ENCODE measurements at regions not wholly inside any gene's neighbourhood (a gene's known extent, or its start where the extent isn't known, plus 50 kb on each side); places are given as distances from the start of the nearest gene placed in this dataset.

GRCh38 chr13:53520132-53520531 is 491.5 kb downstream of the OLFM4 start:
- DNase-seq, result no peak

- no peak for DNase-seq
These were observed 493.4 kb downstream of the OLFM4 start for GRCh38 chr13:53522034-53522433.

DNA sequence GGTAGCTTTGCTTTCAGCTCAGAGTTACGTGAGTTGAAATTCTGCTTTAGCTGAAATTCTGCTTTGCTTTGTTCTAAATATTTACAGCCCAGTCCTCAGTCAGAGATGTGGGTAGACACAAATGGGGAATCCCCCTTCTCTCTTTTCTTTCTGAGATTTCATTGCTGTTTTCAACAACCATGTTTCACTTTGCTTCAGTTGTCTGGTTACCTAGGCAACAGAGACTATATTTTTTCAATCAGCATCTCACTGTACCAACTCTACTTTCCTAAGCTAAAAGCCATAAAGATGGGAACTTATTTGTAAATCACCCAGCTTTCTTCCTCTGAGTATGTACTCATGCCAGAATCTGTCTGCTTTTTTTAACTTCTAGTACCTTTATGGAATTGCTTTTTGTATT is 509.0 kb downstream of the OLFM4 start:
- no peak for DNase-seq

DNA sequence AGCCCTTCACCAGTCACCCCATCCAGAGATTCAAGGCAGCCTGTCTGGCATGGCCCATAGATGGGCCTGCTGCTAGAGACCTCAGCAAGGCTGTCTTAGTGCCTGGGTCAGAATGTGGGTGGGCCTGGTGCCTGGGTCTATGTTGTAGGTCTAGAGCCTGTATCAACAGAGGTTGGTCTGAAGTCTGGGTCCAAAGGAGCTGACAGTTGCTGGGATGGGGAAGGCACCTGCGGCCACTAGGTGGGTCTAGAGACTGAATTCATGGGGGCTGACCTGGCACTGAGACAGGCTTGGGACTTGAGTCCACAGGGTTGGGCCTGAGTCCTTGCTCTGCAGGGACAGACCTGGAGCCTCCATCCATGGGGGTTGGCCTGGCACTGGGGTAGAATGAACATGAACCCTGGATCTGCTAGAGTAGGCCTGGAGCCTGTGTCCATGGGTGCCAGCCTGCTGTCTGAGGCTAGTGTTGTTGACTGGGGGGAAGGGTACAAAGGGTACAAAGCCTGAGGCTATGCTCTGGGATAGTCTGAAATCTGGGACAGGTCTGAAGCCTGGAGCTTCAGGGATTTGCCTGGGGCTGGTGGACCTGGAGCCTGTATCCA is 516.8 kb downstream of the OLFM4 start:
- no peak for DNase-seq

- DNase-seq, result no peak
These were observed 531.9 kb downstream of the OLFM4 start for GRCh38 chr13:53560556-53560955.

DNA sequence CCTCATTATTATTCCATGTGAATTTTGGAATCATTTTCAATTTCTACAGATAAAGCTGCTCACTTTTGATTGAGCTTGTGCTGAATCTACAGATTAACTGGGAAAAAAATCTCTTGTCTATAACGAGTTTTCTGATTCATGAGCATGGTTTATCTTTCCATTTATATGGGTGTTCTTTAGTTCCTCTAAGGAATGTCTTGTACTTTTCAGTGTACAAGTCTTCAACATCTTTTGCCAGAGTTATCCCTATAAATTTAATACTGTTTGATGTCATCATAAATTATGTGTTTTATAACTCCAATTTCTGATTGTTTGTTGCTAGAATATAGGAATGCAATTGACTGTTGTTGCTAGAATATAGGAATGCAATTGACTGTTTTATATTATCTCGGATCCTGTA is 533.8 kb downstream of the OLFM4 start:
- DNase-seq, result no peak

GRCh38 chr13:53568491-53568890 is 539.9 kb downstream of the OLFM4 start:
- DNase-seq, result no peak

DNA sequence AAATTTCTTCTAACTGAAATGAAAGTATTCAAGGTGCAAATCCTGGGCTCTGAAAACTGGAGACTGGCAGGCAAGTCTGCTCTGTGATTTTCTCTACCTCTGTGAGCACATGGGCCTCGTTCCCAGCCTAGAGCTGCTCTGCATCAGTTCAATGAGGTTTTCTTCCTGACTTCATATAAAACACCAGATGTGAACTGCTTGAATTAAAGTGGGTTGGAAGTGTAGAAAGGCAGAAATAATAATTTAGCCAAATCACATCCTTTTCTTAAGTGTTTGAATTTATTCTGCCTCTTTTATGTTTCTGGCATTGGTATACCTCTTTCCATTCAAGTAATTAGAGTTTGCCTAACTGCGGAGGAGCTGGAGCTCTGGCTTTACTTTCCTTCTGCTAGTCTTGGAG is 540.8 kb downstream of the OLFM4 start:
- no peak for DNase-seq

GRCh38 chr13:53601113-53601512 is 572.5 kb downstream of the OLFM4 start:
- DNase-seq, result no peak

DNA sequence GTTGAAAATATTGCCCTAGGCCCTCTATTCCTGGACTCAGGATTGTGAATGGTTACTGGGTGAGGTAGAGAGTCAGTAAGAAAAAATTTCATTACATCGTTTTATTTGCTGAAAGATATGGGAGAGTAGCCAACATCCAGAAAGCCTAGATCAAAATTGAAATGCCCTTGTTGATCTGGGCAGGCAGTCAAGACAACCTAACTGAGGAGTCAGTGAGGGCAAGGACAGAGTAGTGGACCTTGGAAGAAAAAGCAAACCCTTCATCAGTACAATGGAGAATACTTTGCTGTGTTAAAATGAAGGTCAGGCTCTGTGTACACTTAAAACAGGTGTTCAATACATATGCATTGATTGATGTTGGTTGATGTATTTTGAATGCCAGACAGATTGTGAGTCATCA is 576.7 kb downstream of the OLFM4 start:
- no peak for DNase-seq

GRCh38 chr13:53612200-53612599 is 583.6 kb downstream of the OLFM4 start:
- DNase-seq, result no peak

DNA sequence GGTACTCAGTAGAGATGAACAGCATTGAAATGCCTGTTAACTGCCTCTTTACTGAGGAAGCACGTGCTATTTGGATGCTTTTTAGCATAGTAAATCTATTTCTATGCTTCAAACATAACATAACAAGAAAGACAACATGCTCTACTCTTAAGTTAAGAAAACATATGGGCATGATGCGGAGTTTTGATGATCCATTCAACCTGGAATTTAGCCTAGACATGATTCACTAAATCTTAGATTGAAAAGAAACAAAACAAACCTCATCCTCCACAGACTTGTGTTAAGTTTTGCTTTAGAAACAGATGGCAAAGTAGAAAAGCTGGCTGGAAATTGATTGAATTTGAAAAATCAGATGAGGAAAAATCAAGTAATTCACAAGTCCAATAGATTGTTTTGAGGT is 593.8 kb downstream of the OLFM4 start:
- no peak for DNase-seq

DNA sequence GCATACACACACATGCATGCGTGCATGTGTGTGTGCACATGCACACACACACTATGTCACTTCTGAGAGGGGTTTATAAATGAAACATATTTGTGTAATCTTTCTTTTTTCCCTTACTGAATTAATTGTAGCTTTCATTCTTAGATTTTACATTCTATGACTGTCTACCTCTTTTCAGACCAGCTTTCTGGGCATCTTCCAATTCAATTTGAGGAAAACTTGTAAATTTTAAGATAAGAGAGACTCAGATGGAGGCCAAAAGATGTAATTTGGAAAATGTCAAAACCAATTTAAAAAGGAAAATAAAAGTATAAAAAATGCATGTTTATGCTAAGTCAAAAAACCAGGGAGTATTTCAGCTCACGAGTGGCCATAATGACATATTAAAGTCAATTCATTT is 594.5 kb downstream of the OLFM4 start:
- no peak for DNase-seq

- DNase-seq, result no peak
These were observed 602.9 kb downstream of the OLFM4 start for GRCh38 chr13:53631511-53631910.

DNA sequence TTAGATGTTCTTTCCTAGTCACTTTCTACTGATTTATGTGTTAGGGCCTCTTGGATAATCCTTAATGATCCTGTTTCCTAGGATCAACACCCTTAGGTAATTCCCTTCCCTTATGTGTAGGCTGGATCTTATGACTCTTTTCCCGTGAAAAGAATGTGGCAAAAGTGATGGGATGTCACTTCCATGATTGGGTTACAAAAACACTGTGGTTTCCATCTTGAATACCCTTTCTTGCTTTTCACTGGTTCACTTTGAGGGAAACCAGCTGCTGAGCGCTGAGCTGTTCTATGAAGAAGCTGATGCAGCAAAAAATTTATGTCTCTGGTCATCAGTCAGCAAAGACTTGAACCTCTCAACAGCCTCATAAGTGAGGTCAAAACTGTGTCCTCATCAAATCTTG is 609.4 kb downstream of the OLFM4 start:
- DNase-seq, result no peak

DNA sequence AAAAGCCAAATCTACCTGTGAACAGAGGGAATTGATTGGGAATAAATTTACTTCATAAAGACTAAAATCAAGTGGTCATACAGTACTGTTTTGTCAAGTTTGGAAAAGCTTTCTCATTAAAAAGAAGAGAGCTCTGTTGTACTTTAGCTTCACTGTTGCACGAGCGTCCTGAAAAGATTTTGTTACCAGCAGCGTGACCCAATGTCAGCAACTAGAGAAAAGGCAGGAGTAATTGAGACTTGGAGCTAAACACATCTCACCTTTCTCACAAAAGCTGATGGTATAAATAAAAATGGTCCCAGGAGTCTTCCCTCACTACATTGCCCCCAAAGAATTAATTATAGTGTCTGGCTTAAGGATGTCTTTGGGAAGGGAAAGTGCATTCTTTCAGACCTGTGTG is 613.7 kb downstream of the OLFM4 start:
- no peak for DNase-seq

DNA sequence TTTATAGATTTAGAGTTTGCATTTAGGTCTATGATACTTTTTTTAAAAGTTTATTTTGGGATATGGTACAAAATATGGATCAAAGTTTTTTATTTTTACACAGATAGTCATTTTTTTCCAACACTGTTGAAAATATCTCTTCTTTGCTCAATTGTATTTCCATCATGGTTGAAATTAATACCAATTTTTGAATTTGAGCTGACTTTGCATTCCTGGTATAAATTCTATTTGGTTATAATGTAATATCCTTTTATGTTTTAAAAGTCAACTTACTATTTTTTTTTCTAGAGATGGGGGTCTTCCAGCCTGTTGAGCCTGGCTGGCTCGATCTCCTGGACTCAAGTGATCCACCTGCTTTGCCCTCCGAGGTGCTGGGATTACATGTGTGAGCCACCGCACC is 620.1 kb downstream of the OLFM4 start:
- DNase-seq, result no peak

DNA sequence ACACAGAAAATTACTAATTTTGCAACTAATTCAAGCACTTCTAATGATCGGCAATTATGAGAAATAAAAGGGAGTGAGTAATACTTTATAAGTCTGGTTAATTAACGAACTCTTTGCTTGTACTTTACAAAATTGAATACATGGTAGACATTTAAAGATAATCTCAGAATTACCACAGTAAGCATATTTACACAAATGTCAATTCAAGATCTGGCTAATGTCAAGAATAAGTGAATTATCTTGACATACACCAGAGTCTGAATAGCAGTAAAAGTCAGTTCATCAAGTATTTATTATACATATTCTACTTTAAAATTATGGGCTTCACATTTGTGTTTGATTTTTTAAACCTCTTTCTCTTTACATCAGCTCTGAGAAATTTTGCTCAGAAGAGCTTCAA is 643.4 kb downstream of the OLFM4 start:
- no peak for DNase-seq

- no peak for DNase-seq
These were observed 654.5 kb downstream of the OLFM4 start for GRCh38 chr13:53683146-53683545.

- no peak for DNase-seq
These were observed 655.0 kb downstream of the OLFM4 start for GRCh38 chr13:53683608-53684007.

DNA sequence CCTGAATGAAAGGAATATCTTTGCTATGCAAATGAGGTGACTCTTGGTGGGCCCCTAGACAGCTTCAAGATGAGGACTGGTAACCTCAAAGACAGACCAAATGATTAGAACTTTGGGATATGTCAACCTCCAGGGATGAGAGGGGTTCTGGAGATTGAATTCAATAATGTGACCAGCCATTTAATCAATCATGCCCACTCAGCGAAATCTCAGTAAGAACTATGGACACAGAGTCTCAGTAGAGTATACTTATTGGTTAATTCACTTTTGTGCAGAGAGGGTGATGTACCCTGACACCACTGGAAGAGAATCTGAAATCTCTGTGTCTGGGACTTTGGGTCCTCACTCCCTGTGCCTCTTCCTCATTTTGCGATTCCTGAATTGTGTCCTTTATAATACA is 662.8 kb downstream of the OLFM4 start:
- no peak for DNase-seq

- no peak for DNase-seq
These were observed 666.4 kb downstream of the OLFM4 start for GRCh38 chr13:53694814-53695532.

DNA sequence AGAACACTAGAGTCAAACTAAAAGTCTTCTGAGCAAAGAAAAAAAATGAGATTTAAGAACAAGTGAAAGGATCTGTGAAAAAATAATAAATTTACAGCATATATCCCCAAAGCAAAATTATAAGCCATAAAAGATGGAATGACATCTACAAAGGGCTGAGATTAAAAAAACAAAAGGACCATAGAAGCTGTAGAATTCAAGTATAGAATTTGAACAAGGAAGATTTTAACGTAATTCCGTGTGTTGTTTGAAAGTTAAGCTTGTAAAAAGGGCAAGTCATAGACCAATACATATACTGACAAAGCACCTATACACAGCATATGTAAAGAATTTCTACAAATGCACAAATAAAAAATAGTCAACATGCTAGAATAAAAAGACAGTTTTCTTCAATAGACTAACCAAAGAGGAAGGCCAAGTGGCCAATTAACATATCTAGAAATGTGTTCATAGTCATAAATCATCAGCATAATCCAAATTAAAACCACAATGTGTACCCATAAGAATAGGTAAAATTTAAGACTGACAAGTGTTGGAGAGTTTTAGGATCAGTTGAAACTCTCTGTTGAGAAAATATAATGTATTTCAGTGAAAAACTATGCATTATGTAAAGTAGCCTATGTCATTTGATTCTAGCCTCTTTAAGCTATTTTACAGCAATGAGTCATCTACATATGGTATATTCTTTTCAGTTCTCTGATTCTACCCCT is 674.9 kb downstream of the OLFM4 start:
- no peak for DNase-seq

GRCh38 chr13:53719281-53719680 is 690.7 kb downstream of the OLFM4 start:
- no peak for DNase-seq

DNA sequence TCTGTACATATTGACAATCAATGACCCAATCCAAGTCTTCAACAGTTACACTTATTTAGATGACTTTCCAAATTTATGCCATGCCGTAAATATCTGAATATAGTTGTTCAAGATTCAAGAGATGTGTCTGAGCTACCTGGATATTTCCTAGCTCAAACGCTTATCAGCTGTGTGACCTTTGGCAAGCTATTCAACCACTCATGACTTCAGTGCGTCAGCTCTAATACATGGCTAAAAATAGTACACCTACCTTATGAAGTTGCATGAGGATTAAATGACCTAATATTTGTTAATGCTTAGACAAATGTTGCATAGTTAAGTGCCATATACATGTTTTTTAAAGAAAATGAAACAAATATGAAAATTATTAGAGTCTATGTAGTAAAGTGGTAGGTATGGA is 704.1 kb downstream of the OLFM4 start:
- DNase-seq, result no peak
